OCI-LY1 (cell line): ENCODE measurements at regions not wholly inside any gene's neighbourhood (a gene's known extent, or its start where the extent isn't known, plus 50 kb on each side); places are given as distances from the start of the nearest gene placed in this dataset.

Experiments
- H2AFZ ChIP-seq: fragments of 200-600 bp; sonication (generic), shearing (Covaris generic); 2 replicates; pipeline ENCODE4 v1.6.0; 2014; ENCODE audit warnings: antibody characterized with exemption, mild to moderate bottlenecking, low read length
- H3F3A ChIP-seq: fragments of 200-600 bp; sonication (generic), shearing (Covaris generic); 2 replicates; pipeline ENCODE4 v1.6.0; 2014; ENCODE audit warnings: mild to moderate bottlenecking, antibody characterized with exemption, low read length, moderate library complexity; ENCODE audit not compliant: insufficient read depth
- H3K27ac ChIP-seq: fragments of 200-600 bp; sonication (generic); 2 replicates; pipeline ENCODE4 v1.5.1; 2014; ENCODE audit warnings: low read length, mixed run types, mild to moderate bottlenecking, low read depth; ENCODE audit not compliant: poor library complexity, severe bottlenecking
- H3K27me3 ChIP-seq: fragments of 200-600 bp; sonication (generic); 2 replicates; pipeline ENCODE4 v1.6.0; 2014; ENCODE audit warnings: antibody characterized with exemption, mild to moderate bottlenecking, low read length, moderate library complexity; ENCODE audit not compliant: insufficient read depth
- H3K36me3 ChIP-seq: fragments of 200-600 bp; sonication (generic); 2 replicates; pipeline ENCODE4 v1.6.1; 2014; ENCODE audit warnings: mild to moderate bottlenecking, antibody characterized with exemption, low read length, moderate library complexity, mixed read lengths; ENCODE audit not compliant: insufficient read depth
- H3K4me1 ChIP-seq: fragments of 200-600 bp; sonication (generic); 2 replicates; pipeline ENCODE4 v1.5.1; 2014; ENCODE audit warnings: mild to moderate bottlenecking, low read length, moderate library complexity; ENCODE audit not compliant: insufficient read depth, severe bottlenecking
- H3K4me2 ChIP-seq: fragments of 200-600 bp; sonication (generic), shearing (Covaris generic); 2 replicates; pipeline ENCODE4 v1.6.1; 2014; ENCODE audit warnings: low read length
- H3K4me3 ChIP-seq: fragments of 200-600 bp; sonication (generic); 2 replicates; pipeline ENCODE4 v1.5.1; 2014; ENCODE audit warnings: low read length, low read depth, mild to moderate bottlenecking, mixed read lengths; ENCODE audit not compliant: poor library complexity, severe bottlenecking
- H3K79me2 ChIP-seq: fragments of 200-600 bp; shearing (Covaris generic); 2 replicates; pipeline ENCODE4 v1.6.1; 2016; ENCODE audit warnings: mixed run types, low read length, mixed read lengths; ENCODE audit not compliant: insufficient read depth
- H3K9ac ChIP-seq: fragments of 200-600 bp; sonication (generic), shearing (Covaris generic); 2 replicates; pipeline ENCODE4 v1.6.1; 2014; ENCODE audit warnings: mild to moderate bottlenecking, low read length, mixed read lengths
- H3K9me2 ChIP-seq: fragments of 200-600 bp; sonication (generic), shearing (Covaris generic); 2 replicates; pipeline ENCODE4 v1.6.1; 2014; ENCODE audit warnings: low read depth, mild to moderate bottlenecking, low read length, mixed read lengths
- H3K9me3 ChIP-seq: fragments of 200-600 bp; shearing (Covaris generic); 2 replicates; pipeline ENCODE4 v1.6.1; 2014; ENCODE audit warnings: low read length, mixed read lengths
- H4K20me1 ChIP-seq: fragments of 200-600 bp; sonication (generic), shearing (Covaris generic); 2 replicates; pipeline ENCODE4 v1.6.0; 2016; ENCODE audit warnings: mild to moderate bottlenecking, low read length; ENCODE audit not compliant: insufficient read depth
- EZH2 ChIP-seq: fragments of 200-600 bp; sonication (generic), shearing (Covaris generic); IDR thresholded peaks from 2 replicates; pipeline ENCODE4 v1.8.0; 2017; ENCODE audit warnings: borderline replicate concordance, mixed run types, mild to moderate bottlenecking, antibody characterized with exemption, low read length, moderate library complexity, mixed read lengths
- TF ChIP-seq, protein P1 (sequence below): fragments of 200-600 bp; sonication (generic), shearing (Covaris generic); IDR thresholded peaks from 2 replicates; pipeline ENCODE4 v1.5.1; 2017; ENCODE audit warnings: mild to moderate bottlenecking, antibody characterized with exemption, low read length, moderate library complexity, mixed read lengths

DNA sequence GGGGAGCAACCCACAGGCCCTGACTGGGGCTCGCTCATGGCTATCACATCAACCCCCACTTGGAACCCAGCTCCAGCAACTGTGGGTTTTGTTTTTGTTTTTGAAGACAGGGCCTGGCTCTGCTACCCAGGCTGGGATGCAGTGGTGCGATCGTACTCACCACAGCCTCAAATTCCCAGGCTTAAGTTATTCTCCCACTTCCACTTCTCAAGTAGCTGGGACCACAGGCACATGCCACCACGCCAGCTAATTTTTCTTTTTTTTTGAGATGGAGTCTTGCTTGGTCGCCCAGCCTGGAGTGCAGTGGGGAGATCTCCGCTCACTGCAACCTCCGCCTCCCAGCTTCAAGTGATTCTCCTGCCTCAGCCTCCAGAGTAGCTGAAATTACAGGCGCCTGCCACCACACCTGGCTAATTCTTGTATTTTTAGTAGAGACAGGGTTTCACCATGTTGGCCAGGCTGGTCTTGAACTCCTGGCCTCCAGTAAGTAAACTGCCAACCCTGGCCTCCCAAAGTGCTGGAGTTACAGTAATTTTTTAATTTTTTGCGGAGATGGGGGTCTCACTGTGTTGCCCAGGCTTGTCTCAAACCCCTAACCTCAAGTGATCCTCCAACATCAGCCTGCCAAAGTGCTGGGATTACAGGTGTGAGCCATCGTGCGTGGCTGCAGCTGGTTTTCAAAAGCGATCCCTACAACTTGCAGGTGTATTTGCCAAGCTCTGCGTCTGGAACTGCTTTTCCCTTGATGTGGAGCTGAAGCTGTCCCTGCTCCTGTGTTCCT, 228.7 kb downstream of the SKIDA1 start:
- H3K9me2 ChIP-seq = no peaks in the 10 kb centered on the region
- TF ChIP-seq, protein P1, sequence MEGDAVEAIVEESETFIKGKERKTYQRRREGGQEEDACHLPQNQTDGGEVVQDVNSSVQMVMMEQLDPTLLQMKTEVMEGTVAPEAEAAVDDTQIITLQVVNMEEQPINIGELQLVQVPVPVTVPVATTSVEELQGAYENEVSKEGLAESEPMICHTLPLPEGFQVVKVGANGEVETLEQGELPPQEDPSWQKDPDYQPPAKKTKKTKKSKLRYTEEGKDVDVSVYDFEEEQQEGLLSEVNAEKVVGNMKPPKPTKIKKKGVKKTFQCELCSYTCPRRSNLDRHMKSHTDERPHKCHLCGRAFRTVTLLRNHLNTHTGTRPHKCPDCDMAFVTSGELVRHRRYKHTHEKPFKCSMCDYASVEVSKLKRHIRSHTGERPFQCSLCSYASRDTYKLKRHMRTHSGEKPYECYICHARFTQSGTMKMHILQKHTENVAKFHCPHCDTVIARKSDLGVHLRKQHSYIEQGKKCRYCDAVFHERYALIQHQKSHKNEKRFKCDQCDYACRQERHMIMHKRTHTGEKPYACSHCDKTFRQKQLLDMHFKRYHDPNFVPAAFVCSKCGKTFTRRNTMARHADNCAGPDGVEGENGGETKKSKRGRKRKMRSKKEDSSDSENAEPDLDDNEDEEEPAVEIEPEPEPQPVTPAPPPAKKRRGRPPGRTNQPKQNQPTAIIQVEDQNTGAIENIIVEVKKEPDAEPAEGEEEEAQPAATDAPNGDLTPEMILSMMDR = no peak
- TF ChIP-seq EZH2 = no peak
- no peaks in the 10 kb centered on the region for H3K79me2 ChIP-seq
- no peaks in the 10 kb centered on the region for H4K20me1 ChIP-seq
- H3K9ac ChIP-seq = no peak overlapping the region
- H3K9me3 ChIP-seq = no peaks in the 10 kb centered on the region
- H2AFZ ChIP-seq = no peak overlapping the region
- H3K4me2 ChIP-seq = no peak overlapping the region
- no peak overlapping the region for H3K4me3 ChIP-seq
- no peaks in the 10 kb centered on the region for H3F3A ChIP-seq
- H3K36me3 ChIP-seq = no peaks in the 10 kb centered on the region
- no peak overlapping the region for H3K27ac ChIP-seq
- no peaks in the 10 kb centered on the region for H3K27me3 ChIP-seq
- no peaks in the 10 kb centered on the region for H3K4me1 ChIP-seq

DNA sequence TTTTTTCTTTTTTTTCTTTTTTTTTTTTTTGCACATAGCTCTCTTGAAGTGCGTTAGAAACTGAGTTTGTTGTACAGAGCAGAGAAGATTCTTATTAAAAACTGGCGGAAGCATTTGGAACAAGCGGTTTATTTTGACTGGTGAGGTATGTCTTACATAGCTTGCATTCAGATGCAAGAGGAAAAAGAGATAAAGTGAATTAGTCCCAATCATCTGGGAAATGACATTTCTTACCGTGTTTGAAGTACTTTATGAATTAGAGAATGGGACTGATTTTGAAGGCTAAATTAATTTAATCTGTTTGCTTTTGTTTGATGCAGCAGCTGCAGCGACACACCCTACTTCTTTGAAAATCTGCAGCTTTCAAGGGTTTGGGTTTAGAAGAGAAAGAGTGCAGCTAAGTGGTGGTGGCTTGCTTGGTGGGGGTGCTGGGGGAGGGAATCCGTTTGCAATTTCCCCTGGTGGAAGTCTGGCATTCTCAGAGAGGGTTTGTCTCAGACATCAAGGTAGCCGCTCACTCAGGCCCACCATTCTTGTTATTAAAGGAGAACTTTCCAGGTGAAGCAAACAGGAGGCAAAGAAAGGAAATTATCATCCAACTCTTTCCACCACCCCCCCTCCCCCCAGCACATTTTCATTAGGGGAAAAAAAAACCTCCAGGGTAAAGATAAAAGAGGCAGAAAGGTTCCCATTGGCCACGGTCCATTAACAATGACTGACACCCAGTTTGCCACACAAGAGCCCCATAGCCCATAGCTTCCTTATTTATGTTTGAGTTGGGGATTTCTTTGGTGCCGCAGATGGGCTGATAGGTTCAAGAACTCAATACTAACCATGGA, 231.7 kb downstream of the SKIDA1 start:
- no peak overlapping the region for H3K4me2 ChIP-seq
- no peaks in the 10 kb centered on the region for H3K79me2 ChIP-seq
- H3K4me3 ChIP-seq = no peak overlapping the region
- H3K9me2 ChIP-seq = no peaks in the 10 kb centered on the region
- H3F3A ChIP-seq = no peaks in the 10 kb centered on the region
- no peak overlapping the region for H3K9ac ChIP-seq
- H3K4me1 ChIP-seq = no peaks in the 10 kb centered on the region
- no peak overlapping the region for H2AFZ ChIP-seq
- no peaks in the 10 kb centered on the region for H3K27me3 ChIP-seq
- H3K27ac ChIP-seq = no peak overlapping the region
- TF ChIP-seq, protein P1 = no peak
- TF ChIP-seq EZH2 = no peak
- no peaks in the 10 kb centered on the region for H3K9me3 ChIP-seq
- H4K20me1 ChIP-seq = no peaks in the 10 kb centered on the region
- no peaks in the 10 kb centered on the region for H3K36me3 ChIP-seq

DNA sequence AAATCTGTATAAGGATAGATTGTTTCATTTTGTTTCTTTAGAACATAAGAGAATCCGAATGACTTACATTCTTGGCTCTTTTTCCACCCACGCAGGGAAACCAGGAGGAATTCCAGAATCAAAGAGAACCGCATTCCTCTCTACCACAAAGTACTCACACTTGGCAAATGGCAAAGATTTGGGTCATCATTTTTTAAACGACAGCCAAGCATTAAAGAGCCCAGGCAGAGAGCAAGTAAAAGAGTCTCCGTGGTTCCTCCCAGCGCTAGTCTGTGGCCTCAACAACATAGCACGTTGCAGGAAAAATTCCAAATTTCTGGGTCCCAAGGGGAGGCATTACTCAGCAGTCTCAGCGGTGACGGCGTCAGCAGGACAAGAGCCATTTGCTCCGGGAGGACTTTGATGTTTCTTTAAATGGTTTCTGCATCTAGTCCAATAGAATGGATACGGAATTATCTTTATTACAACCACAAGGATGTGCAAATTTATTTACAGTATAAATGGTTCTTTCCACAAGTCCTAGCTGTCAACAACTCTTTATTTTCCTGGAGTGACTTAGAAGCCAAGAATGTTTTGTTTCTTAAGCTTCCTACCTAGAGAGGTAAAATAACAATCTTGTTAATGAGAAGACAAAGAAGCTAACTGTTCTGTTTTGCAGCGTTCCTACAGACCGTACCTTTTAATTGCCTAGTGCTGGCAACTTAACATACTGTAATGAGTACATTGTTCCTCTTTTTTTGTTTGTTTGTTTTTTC, 232.5 kb downstream of the SKIDA1 start:
- H3K9me3 ChIP-seq = no peaks in the 10 kb centered on the region
- no peaks in the 10 kb centered on the region for H3K36me3 ChIP-seq
- no peak overlapping the region for H3K27ac ChIP-seq
- no peaks in the 10 kb centered on the region for H4K20me1 ChIP-seq
- no peak overlapping the region for H3K9ac ChIP-seq
- no peak overlapping the region for H2AFZ ChIP-seq
- H3K4me3 ChIP-seq = no peak overlapping the region
- no peaks in the 10 kb centered on the region for H3K9me2 ChIP-seq
- TF ChIP-seq EZH2 = no peak
- TF ChIP-seq, protein P1 = no peak
- no peaks in the 10 kb centered on the region for H3K27me3 ChIP-seq
- no peaks in the 10 kb centered on the region for H3F3A ChIP-seq
- H3K4me2 ChIP-seq = no peak overlapping the region
- H3K79me2 ChIP-seq = no peaks in the 10 kb centered on the region
- no peaks in the 10 kb centered on the region for H3K4me1 ChIP-seq
